ENCODE measurements at regions not wholly inside any gene's neighbourhood (a gene's known extent, or its start where the extent isn't known, plus 50 kb on each side); places are given as distances from the start of the nearest gene placed in this dataset.

DNA sequence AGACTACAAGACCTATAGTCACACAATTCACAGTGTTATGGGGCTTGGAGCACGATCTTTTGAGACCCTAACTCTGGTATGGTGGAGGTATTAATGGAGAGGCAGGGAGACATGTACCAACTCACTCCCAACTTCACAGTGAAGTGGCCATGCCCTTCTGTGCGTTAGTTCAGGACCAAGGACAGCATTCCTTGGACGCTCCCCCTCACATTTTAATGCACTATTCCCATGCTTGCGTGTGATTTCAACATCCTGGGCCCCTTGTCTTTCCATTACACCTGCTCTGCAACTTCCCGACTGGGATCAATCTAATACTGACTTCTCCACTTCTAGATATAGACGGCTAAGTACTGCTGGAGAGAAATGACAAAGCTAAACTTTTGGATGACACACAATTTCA is 72.7 kb downstream of the PLCE1 start:
- no peak for TF ChIP-seq TAF1 (IDR thresholded peaks at IDR 0.05; ENCODE audit: borderline replicate concordance, low read depth, low read length)
- FAIRE-seq, result no peak
- DNase-seq (ENCODE audit: insufficient read length), result no peak

DNA sequence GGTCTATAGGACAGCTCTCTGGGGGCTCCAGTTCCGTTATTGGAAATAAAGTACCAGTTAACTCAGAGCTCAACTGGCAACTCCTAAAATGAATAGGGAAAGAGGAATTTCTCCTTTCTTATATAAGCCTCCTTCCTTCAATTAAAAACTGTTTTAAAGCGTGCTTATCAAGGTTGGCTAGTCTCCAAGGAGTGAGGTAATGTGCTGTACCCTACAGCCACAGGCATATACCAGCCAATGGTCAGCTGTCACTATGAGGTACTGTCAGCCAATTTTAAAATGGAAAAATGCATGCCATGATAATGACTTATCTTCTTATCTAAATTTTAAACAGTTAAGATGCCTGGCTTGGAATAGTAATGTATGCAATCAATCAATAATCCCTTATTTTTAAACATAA is 76.2 kb downstream of the PLCE1 start:
- DNase-seq (ENCODE audit: insufficient read length) (no peak), FAIRE-seq (no peak)
- TF ChIP-seq POLR2AphosphoS5 (IDR thresholded peaks at IDR 0.05; ENCODE audit: low read depth, low read length) (no peak), TAF1 (IDR thresholded peaks at IDR 0.05; ENCODE audit: borderline replicate concordance, low read depth, low read length) (no peak), POLR2A (IDR thresholded peaks at IDR 0.05; ENCODE audit: low read depth, low read length) (no peak)

DNA sequence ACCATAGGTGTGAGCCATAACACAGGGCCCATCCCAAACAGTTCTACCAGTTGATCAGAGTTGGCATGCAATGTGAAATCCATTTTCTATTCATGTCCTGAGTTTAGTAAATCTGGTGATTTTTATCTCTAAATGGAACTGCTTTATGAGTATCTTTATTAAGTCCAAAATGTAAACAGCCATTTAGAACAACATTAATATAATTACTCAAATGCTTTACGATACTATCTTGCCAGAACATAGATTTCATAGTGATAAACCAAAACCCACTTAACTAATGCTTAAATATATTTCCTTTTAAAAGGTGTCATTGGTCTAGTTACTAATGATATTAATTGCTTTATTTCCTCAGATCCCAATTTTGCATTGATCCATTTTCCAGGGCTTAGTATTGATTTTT is 80.7 kb downstream of the PLCE1 start:
- FAIRE-seq, result no peak
- no peak for DNase-seq (ENCODE audit: insufficient read length)
- TF ChIP-seq POLR2A (IDR thresholded peaks at IDR 0.05; ENCODE audit: low read depth, low read length), result no peak
- no peak for TF ChIP-seq TAF1 (IDR thresholded peaks at IDR 0.05; ENCODE audit: borderline replicate concordance, low read depth, low read length)
- no peak for TF ChIP-seq POLR2AphosphoS5 (IDR thresholded peaks at IDR 0.05; ENCODE audit: low read depth, low read length)

DNA sequence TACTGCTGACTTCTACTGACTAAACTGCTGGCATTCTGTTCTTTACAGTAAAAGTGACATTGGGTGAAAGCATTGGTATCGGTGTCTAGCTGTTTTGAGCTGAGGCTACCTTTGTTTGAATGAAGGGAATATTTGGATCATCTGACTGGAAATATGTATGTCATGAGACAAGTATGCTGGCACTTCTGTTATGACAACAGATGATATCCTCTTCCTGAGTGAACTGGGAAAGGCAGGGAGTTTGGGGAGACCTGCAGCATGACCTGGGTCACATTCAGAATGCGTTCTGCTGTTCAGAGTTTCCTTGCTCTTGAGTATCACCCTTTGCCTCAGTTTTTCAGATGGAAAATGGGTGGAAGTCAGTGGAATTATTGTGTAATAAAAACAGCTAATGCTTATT is 81.8 kb downstream of the PLCE1 start:
- DNase-seq (ENCODE audit: insufficient read length) (no peak), FAIRE-seq (no peak)
- TF ChIP-seq TAF1 (IDR thresholded peaks at IDR 0.05; ENCODE audit: borderline replicate concordance, low read depth, low read length) (no peak), POLR2A (IDR thresholded peaks at IDR 0.05; ENCODE audit: low read depth, low read length) (no peak)

DNA sequence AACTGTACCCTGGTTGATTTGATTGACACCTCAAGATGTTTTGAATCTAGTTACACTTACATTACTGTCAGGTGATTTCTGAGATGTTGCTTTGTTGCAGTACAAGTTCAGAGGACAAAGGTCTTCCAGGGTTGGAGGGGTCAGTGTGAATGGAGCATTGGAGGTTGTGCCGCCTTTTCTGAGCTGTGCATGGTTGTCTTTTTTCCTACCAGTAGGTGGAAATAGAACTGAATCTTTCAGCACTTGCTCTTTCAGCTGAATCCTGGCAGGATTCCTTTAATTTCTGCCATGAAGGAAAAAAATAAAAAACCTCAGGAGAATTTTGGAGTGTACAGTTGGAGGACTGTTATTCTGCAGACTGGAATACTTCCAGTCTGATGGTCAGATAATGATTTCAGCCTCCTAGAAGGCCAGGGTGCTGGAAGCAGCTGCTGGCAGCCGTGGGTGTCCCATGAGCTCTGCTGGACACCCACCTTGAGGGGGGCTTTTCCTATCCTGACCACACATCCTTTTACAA is 82.7 kb downstream of the PLCE1 start:
- TF ChIP-seq TAF1 (IDR thresholded peaks at IDR 0.05; ENCODE audit: borderline replicate concordance, low read depth, low read length), result no peak
- TF ChIP-seq POLR2A (IDR thresholded peaks at IDR 0.05; ENCODE audit: low read depth, low read length), result no peak
- no peak for TF ChIP-seq POLR2AphosphoS5 (IDR thresholded peaks at IDR 0.05; ENCODE audit: low read depth, low read length)
- DNase-seq (ENCODE audit: insufficient read length), result no peak

DNA sequence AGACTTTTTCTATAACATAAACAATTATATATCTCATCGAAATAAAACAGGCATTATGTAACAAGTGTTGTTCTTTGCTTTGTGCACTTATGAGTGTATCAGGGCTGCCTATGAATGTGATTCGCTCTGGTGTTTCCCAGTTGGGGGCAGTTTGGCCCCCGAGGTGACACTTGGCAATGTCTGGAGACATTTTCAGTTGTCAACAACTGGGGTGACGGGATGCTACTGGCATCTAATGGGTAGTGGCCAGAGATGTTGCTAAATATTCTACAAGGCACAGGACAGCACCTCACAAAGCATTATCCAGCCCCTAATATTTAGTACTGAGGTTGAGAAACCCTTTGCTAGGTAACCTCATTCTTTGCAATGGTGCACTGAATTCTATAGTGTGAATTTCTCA is 83.3 kb downstream of the PLCE1 start:
- DNase-seq (ENCODE audit: insufficient read length) (no peak), FAIRE-seq (no peak)
- TF ChIP-seq TAF1 (IDR thresholded peaks at IDR 0.05; ENCODE audit: borderline replicate concordance, low read depth, low read length), result no peak
- no peak for TF ChIP-seq POLR2AphosphoS5 (IDR thresholded peaks at IDR 0.05; ENCODE audit: low read depth, low read length)
- TF ChIP-seq POLR2A (IDR thresholded peaks at IDR 0.05; ENCODE audit: low read depth, low read length), result no peak

More for the DNA sequence above, 82.7 kb downstream of the PLCE1 start:
- FAIRE-seq, result no peak

DNA sequence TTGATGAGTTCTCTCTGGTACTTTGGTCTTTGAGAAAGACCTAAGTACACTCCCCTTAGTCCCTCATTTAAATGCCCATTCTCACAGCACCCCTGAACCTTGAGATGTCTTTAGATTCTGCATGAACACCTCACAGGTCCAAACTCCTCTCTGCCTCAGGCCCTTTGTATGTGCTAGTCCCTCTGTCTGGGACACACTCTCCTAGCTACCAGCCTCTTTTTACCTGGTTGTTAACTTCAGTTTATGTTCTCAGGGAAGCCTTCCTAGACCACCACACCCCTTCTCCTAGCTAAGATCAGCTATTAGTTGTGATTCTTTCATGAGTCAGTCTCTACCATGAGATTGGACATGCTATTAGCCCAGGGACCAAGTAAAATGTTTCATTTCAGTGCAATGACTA is 86.4 kb downstream of the PLCE1 start:
- DNase-seq (ENCODE audit: insufficient read length), result no peak
- no peak for FAIRE-seq
- TF ChIP-seq TAF1 (IDR thresholded peaks at IDR 0.05; ENCODE audit: borderline replicate concordance, low read depth, low read length), result no peak
- no peak for TF ChIP-seq POLR2A (IDR thresholded peaks at IDR 0.05; ENCODE audit: low read depth, low read length)
- no peak for TF ChIP-seq POLR2AphosphoS5 (IDR thresholded peaks at IDR 0.05; ENCODE audit: low read depth, low read length)

DNA sequence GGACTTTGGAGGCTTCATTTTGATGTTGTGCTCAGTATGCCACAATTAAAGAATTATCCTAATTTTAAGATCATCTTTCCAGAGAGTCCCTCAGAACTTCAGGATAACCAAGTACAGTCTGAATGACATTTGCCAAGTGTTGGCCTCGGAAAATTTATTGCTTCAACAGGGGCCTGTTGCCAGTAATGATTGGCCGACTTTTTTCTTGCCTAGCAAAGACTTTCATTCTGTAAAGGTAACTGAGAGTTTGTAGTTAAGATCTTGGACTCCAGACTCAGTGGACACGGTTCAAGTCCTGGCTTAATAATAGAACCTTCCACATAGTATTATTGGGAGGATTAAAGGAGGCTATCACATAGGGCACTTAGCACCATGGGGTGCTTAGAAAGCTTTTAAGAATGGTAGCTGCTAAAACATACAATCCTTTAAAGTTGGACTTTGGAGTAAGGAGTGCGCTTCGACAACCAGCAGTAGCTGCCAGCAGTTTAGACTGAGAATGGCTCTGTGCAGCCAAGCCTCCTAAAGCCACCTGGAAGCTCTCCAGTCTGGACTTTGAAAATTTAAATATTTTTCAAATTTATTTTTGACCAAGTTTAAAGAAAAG is 90.0 kb downstream of the PLCE1 start:
- no peak for FAIRE-seq
- TF ChIP-seq TAF1 (IDR thresholded peaks at IDR 0.05; ENCODE audit: borderline replicate concordance, low read depth, low read length) (no peak), POLR2A (IDR thresholded peaks at IDR 0.05; ENCODE audit: low read depth, low read length) (no peak), POLR2AphosphoS5 (IDR thresholded peaks at IDR 0.05; ENCODE audit: low read depth, low read length) (no peak)
- no peak for DNase-seq (ENCODE audit: insufficient read length)

DNA sequence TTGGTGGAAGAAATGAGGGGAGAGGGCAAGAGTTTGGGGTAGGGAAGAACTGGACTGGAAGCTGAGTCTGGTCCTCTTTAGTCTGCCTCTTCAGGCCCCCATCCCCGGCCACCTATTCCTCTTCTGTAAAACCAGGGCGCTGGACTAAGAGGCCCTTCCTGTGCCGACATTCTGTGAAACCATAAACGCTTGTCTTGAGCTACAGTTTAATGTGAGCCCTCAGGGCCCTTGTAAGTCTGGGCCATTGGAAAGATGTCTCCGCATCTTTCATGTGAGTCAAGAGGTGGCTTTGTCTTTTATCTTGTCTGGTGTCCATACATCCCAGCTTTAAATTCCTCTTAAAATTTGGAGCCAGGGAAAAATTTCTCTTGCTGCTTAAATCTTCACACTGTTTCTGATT is 90.6 kb downstream of the PLCE1 start:
- no peak for FAIRE-seq
- DNase-seq (ENCODE audit: insufficient read length), result no peak
- TF ChIP-seq POLR2AphosphoS5 (IDR thresholded peaks at IDR 0.05; ENCODE audit: low read depth, low read length), result no peak
- TF ChIP-seq POLR2A (IDR thresholded peaks at IDR 0.05; ENCODE audit: low read depth, low read length), result no peak
- no peak for TF ChIP-seq TAF1 (IDR thresholded peaks at IDR 0.05; ENCODE audit: borderline replicate concordance, low read depth, low read length)

DNA sequence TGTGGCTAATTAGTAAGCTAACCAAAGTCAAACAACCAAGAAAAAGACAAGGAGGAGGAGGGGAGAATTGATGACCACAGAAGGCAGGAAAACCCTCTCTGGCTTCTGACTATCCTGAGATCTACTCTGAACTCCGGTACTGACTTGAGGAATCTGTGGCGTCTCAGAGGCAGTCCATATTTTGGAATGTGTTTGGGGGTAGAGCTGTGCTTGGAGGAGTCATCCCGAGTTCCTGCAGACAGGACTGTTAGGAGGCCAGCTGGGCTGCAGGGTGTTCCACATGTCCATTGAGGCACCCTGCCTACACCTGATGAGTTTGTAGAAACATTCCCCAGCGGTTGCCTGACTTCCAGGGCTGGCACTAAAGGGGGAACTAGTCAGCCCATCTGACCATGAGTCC is 91.6 kb downstream of the PLCE1 start:
- TF ChIP-seq TAF1 (IDR thresholded peaks at IDR 0.05; ENCODE audit: borderline replicate concordance, low read depth, low read length) (no peak), POLR2A (IDR thresholded peaks at IDR 0.05; ENCODE audit: low read depth, low read length) (no peak), POLR2AphosphoS5 (IDR thresholded peaks at IDR 0.05; ENCODE audit: low read depth, low read length) (no peak)
- FAIRE-seq, result no peak
- DNase-seq (ENCODE audit: insufficient read length), result no peak

DNA sequence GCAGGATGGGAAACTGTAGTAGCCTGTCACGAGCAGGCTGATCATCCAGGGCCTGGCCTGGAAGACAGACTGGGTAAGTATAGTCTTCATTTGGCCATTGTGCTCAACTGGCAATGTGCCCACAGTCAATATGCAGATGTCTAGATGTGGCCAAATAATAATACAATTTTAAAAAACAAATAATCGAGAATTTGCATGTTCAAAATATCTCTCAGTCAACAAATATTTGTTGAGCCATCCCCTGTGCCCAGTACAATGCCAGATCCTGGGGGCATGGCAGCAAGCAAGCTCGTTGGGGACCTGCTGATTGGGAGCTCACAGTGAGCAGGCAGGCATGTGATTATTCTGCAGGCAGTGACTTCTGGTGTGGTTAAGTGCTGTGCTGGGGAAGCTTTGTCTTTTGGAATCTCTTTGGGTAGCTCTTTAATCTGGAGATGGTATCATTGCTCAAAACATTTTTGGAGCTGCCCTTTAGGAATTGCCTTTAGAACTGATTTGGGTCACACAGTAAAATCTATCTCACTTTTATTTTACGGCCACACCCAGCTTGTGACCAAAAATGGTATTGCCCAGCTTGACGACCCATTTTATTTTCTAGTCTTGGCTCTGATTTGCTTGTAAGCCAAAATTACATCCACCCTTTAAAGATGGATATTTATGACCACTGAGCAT is 92.2 kb downstream of the PLCE1 start:
- TF ChIP-seq POLR2A (IDR thresholded peaks at IDR 0.05; ENCODE audit: low read depth, low read length), result no peak
- TF ChIP-seq TAF1 (IDR thresholded peaks at IDR 0.05; ENCODE audit: borderline replicate concordance, low read depth, low read length), result no peak
- no peak for TF ChIP-seq POLR2AphosphoS5 (IDR thresholded peaks at IDR 0.05; ENCODE audit: low read depth, low read length)
- DNase-seq (ENCODE audit: insufficient read length) (no peak), FAIRE-seq (no peak)

DNA sequence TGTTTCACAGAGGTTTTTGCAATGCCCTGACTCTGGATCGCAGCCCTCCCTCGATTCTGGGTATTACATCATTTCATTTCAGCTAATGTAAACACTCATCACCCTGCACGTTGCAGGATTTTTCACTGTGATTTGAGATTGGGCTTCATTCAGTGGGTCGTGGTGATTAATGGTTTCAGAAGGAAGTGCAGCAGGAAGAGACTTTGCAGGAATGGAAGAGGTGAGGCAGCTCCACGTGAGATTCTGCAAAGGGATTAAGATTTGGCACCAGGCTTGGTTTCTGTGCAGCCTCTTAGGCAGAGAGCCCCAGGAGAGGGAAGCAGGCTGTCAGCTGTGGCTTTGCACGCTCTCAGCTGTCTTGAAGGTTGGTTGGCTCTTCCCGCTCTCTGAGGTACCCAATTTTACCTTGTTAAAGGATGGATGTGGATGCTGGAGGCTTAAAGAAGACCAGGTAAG is 95.2 kb downstream of the PLCE1 start:
- no peak for DNase-seq (ENCODE audit: insufficient read length)
- TF ChIP-seq POLR2A (IDR thresholded peaks at IDR 0.05; ENCODE audit: low read depth, low read length), result no peak
- TF ChIP-seq TAF1 (IDR thresholded peaks at IDR 0.05; ENCODE audit: borderline replicate concordance, low read depth, low read length), result no peak
- no peak for TF ChIP-seq POLR2AphosphoS5 (IDR thresholded peaks at IDR 0.05; ENCODE audit: low read depth, low read length)
- no peak for FAIRE-seq
